GM18858 (cell line): ENCODE measurements at regions not wholly inside any gene's neighbourhood (a gene's known extent, or its start where the extent isn't known, plus 50 kb on each side); places are given as distances from the start of the nearest gene placed in this dataset.

ENCODE experiments used
- ATAC-seq: cut with Tn5 transposase; IDR thresholded peaks from one replicate; pipeline ENCODE4 v1.9.1; 2021; ENCODE audit not compliant: unreplicated experiment

GRCh38 chr17:36727577-36727976 is 126.2 kb downstream of the MRM1 start:
- ATAC-seq: no peak

GRCh38 chr17:36728030-36728991 is 126.9 kb downstream of the MRM1 start:
- no peak for ATAC-seq

- ATAC-seq: no peak
Observed at GRCh38 chr17:36730095-36730808, 128.9 kb downstream of the MRM1 start.

GRCh38 chr17:36730857-36731490 is 129.6 kb downstream of the MRM1 start:
- ATAC-seq: no peak

GRCh38 chr17:36731811-36732210 is 130.4 kb downstream of the MRM1 start:
- ATAC-seq: no peak

- ATAC-seq: no peak
Observed at GRCh38 chr17:36732351-36732750, 131.0 kb downstream of the MRM1 start.

- no peak for ATAC-seq
Observed at GRCh38 chr17:36736201-36737156, 135.1 kb downstream of the MRM1 start.

GRCh38 chr17:36739208-36739607 is 137.8 kb downstream of the MRM1 start:
- ATAC-seq: no peak

GRCh38 chr17:36740157-36740556 is 138.8 kb downstream of the MRM1 start:
- no peak for ATAC-seq

GRCh38 chr17:36741019-36741902 is 139.9 kb downstream of the MRM1 start:
- no peak for ATAC-seq

GRCh38 chr17:36742267-36743000 is 141.1 kb downstream of the MRM1 start:
- no peak for ATAC-seq

- no peak for ATAC-seq
Observed at GRCh38 chr17:36743130-36743529, 141.7 kb downstream of the MRM1 start.

- ATAC-seq: no peak
Observed at GRCh38 chr17:36746381-36747053, 145.1 kb downstream of the MRM1 start.

- no peak for ATAC-seq
Observed at GRCh38 chr17:36747861-36748260, 146.5 kb downstream of the MRM1 start.

- ATAC-seq: no peak
Observed at GRCh38 chr17:36748272-36748671, 146.9 kb downstream of the MRM1 start.

GRCh38 chr17:36749493-36749892 is 148.1 kb downstream of the MRM1 start:
- no peak for ATAC-seq

GRCh38 chr17:36750316-36750885 is 149.0 kb downstream of the MRM1 start:
- no peak for ATAC-seq
